Mucosa of rectum (tissue), 2 donors: ENCODE measurements at regions not wholly inside any gene's neighbourhood (a gene's known extent, or its start where the extent isn't known, plus 50 kb on each side); places are given as distances from the start of the nearest gene placed in this dataset.
"Not testable (repeated sequence)": the region's sequence is repeated elsewhere in the genome, so short reads cannot be mapped to it uniquely, and the experiment has no call there.

Experiments
- H3K27ac ChIP-seq, 2 donors: one replicate each; pipeline ENCODE4 v1.7.0; 2013; ENCODE audit warnings: inconsistent platforms in 2 of 2, low read depth in 2 of 2, low read length in 2 of 2
- H3K27me3 ChIP-seq, 2 donors: one replicate each; pipeline ENCODE4 v1.7.0; 2013; ENCODE audit warnings: low read length in 2 of 2; ENCODE audit not compliant: control insufficient read depth in 2 of 2, insufficient read depth in 2 of 2
- H3K36me3 ChIP-seq, 2 donors: one replicate each; pipeline ENCODE4 v1.7.0; 2013; ENCODE audit warnings: low read length in 2 of 2; ENCODE audit not compliant: control insufficient read depth in 2 of 2, insufficient read depth in 2 of 2
- H3K4me1 ChIP-seq, 2 donors: one replicate each; pipeline ENCODE4 v1.7.0; 2013; ENCODE audit warnings: low read length in 2 of 2, mild to moderate bottlenecking in 1 of 2; ENCODE audit not compliant: control insufficient read depth in 2 of 2, insufficient read depth in 2 of 2
- H3K4me3 ChIP-seq, 2 donors: one replicate each; pipeline ENCODE4 v1.7.0; 2013; ENCODE audit warnings: low read length in 2 of 2
- H3K9ac ChIP-seq, 2 donors: one replicate each; pipeline ENCODE4 v1.7.0; 2013; ENCODE audit warnings: low read length in 2 of 2, low read depth in 1 of 2, mild to moderate bottlenecking in 1 of 2
- H3K9me3 ChIP-seq, 2 donors: one replicate each; pipeline ENCODE4 v1.7.0; 2013; ENCODE audit warnings: low read length in 2 of 2; ENCODE audit not compliant: control insufficient read depth in 2 of 2
- donor health status: healthy.
- donor health status: Normal muscosa, but diverticular disease.

GRCh38 chr6:112502351-112503090 lies 155.4 kb downstream of the RFPL4B start:
- H3K27ac ChIP-seq: no peak overlapping the region
- no peaks in the 10 kb centered on the region for H3K27me3 ChIP-seq
- H3K9ac ChIP-seq: no peak overlapping the region
- no peaks in the 10 kb centered on the region for H3K9me3 ChIP-seq
- no peaks in the 10 kb centered on the region for H3K4me1 ChIP-seq
- H3K36me3 ChIP-seq: no peaks in the 10 kb centered on the region
- no peak overlapping the region for H3K4me3 ChIP-seq

GRCh38 chr6:112503091-112503596 lies 156.0 kb downstream of the RFPL4B start:
- Histone ChIP-seq H3K4me3 (no peak overlapping the region), H3K9me3 (no peaks in the 10 kb centered on the region), H3K36me3 (no peaks in the 10 kb centered on the region), H3K27ac (no peak overlapping the region), H3K4me1 (no peaks in the 10 kb centered on the region), H3K27me3 (no peaks in the 10 kb centered on the region), H3K9ac (no peak overlapping the region)

GRCh38 chr6:112504621-112505020 lies 157.5 kb downstream of the RFPL4B start:
- Histone ChIP-seq H3K36me3 (no peaks in the 10 kb centered on the region), H3K9ac (no peak overlapping the region), H3K9me3 (no peaks in the 10 kb centered on the region), H3K4me1 (no peaks in the 10 kb centered on the region), H3K27ac (no peak overlapping the region), H3K27me3 (no peaks in the 10 kb centered on the region), H3K4me3 (no peak overlapping the region)

- H3K27ac ChIP-seq: no peak overlapping the region
- no peak overlapping the region for H3K4me3 ChIP-seq
- H3K4me1 ChIP-seq: no peaks in the 10 kb centered on the region
- no peak overlapping the region for H3K9ac ChIP-seq
- no peaks in the 10 kb centered on the region for H3K27me3 ChIP-seq
- no peaks in the 10 kb centered on the region for H3K36me3 ChIP-seq
- no peaks in the 10 kb centered on the region for H3K9me3 ChIP-seq
Observed at GRCh38 chr6:112511441-112511840, 164.3 kb downstream of the RFPL4B start.

GRCh38 chr6:112513175-112513574 lies 166.0 kb downstream of the RFPL4B start:
- H3K9me3 ChIP-seq: no peaks in the 10 kb centered on the region
- H3K27me3 ChIP-seq: no peaks in the 10 kb centered on the region
- H3K27ac ChIP-seq: no peak overlapping the region
- no peaks in the 10 kb centered on the region for H3K4me1 ChIP-seq
- no peak overlapping the region for H3K4me3 ChIP-seq
- no peak overlapping the region for H3K9ac ChIP-seq
- H3K36me3 ChIP-seq: no peaks in the 10 kb centered on the region

GRCh38 chr6:112522587-112522986 lies 175.5 kb downstream of the RFPL4B start:
- H3K4me1 ChIP-seq: no peaks in the 10 kb centered on the region
- no peaks in the 10 kb centered on the region for H3K27me3 ChIP-seq
- H3K27ac ChIP-seq: no peak overlapping the region
- no peaks in the 10 kb centered on the region for H3K9me3 ChIP-seq
- no peak overlapping the region for H3K9ac ChIP-seq
- H3K4me3 ChIP-seq: no peak overlapping the region
- no peaks in the 10 kb centered on the region for H3K36me3 ChIP-seq

GRCh38 chr6:112524071-112524470 lies 176.9 kb downstream of the RFPL4B start:
- Histone ChIP-seq H3K9me3 (no peaks in the 10 kb centered on the region), H3K9ac (no peak overlapping the region), H3K27me3 (no peaks in the 10 kb centered on the region), H3K27ac (no peak overlapping the region), H3K36me3 (no peaks in the 10 kb centered on the region), H3K4me3 (no peak overlapping the region), H3K4me1 (no peaks in the 10 kb centered on the region)

- Histone ChIP-seq H3K27ac (no peak overlapping the region), H3K9ac (no peak overlapping the region), H3K36me3 (no peaks in the 10 kb centered on the region), H3K9me3 (no peaks in the 10 kb centered on the region), H3K4me1 (no peaks in the 10 kb centered on the region), H3K27me3 (no peaks in the 10 kb centered on the region), H3K4me3 (no peak overlapping the region)
Observed at GRCh38 chr6:112525749-112526148, 178.6 kb downstream of the RFPL4B start.

- no peaks in the 10 kb centered on the region for H3K36me3 ChIP-seq
- no peaks in the 10 kb centered on the region for H3K27me3 ChIP-seq
- no peak overlapping the region for H3K9ac ChIP-seq
- H3K4me1 ChIP-seq: no peaks in the 10 kb centered on the region
- H3K27ac ChIP-seq: no peak overlapping the region
- H3K4me3 ChIP-seq: no peak overlapping the region
- H3K9me3 ChIP-seq: no peaks in the 10 kb centered on the region
Observed at GRCh38 chr6:112526594-112526993, 179.5 kb downstream of the RFPL4B start.

GRCh38 chr6:112528306-112528705 lies 181.2 kb downstream of the RFPL4B start:
- H3K27me3 ChIP-seq, H3K9me3 ChIP-seq, H3K27ac ChIP-seq, H3K36me3 ChIP-seq, H3K4me3 ChIP-seq, H3K4me1 ChIP-seq, H3K9ac ChIP-seq: not testable (repeated sequence)
